Stimulated activated CD8-positive, alpha-beta memory T cell treated with anti-CD3 and anti-CD28 coated beads, Interleukin-4, amount 100 ng/mL, for 4 hours (primary cell): ENCODE measurements at regions not wholly inside any gene's neighbourhood (a gene's known extent, or its start where the extent isn't known, plus 50 kb on each side); places are given as distances from the start of the nearest gene placed in this dataset.

Source experiments
- DNase-seq, 2 donors: peaks; one replicate each; pipeline ENCODE4 v3.0.0-alpha.2; 2020; ENCODE audit warnings: low read depth in 2 of 2, low spot score in 1 of 2

DNA sequence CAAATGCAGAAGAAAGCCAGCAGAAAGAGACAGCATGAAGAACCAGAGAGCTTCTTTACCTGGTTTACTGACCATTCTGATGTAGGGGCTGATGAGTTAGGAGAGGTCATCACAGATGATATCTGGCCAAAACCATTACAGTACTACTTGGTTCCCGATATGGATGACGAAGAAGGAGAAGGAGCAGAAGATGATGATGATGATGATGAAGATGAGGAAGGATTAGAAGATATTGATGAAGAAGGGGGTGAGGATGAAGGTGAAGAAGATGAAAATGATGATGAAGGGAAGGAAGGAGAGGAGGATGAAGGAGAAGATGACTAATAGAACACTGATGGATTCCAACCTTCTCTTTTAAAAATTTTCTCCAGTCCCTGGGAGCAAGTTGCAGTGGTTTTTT, 178.2 kb upstream of the CRY1 start:
- no peak for DNase-seq

DNA sequence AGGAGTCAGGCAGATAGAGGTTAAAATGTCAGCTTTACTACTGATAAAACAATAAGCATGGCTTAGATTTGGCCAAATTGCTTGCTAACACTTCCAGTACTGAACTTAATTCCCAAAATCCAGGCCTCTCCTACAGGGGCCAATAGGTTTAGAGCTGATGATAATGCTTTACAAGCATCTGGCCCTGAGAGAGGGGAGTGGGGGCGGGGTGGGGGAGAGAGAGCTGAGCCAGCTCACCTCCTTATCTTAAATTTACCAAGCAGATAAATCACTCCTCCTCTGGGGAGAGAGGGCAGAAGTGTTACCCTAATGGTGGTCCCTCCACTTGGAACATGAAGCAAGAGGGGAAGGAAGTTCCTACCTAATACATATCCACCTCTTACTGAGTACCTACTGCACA, 182.2 kb upstream of the CRY1 start:
- no peak for DNase-seq

DNA sequence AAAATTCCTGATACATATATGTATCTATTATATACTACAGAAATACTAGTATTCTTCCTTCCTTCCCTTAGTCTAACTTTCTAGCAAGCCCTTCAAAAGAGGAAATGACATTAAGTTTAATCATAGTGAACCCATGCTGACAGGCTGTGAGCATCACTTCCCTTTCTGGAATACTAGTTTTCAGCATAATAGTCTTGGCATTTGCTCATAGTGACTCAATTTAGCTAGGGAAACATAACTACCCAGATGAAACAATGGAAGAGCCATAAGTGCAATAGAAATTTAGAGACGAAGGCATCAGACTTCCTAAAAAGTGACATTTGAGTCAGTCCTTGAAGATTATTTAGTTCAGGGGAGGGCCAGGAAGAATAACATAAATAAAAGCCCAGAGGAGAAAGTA, 184.5 kb upstream of the CRY1 start:
- DNase-seq, result no peak

DNA sequence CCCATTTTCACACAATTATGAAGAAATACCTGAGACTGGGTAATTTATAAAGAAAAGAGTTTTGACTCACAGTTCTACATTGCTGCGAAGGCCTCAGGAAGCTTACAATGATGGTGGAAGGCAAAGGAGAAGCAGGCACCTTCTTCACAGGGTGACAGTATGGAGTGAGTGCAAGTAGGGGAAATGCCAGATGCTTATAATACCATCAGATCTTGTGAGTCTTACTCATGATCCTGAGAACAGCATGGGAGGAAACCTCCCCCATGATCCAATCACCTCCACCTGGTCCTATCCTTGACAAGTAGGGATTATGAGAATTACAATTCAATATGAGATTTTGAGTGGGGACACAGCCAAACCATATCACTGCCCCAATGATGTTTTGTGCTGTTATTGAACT, 189.3 kb upstream of the CRY1 start:
- no peak for DNase-seq

DNA sequence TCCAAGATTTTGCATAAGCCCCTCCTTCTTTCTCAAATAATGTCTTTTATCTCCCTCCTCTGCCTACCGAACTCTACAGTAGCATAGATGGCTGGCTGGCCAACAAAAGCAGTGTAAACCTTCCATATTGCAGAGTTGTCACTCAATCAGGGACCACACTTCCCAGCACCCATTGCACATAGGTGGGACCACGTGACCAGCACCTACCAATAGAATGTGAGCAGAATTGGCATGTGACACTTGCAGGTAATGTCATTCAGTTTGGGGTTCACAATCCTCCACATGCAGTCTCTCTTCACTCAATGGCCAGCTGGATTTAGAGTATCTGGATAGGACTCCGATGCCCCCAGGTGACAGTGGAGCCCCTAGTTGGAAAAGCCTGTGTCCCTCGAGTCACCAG, 190.3 kb upstream of the CRY1 start:
- no peak for DNase-seq

DNA sequence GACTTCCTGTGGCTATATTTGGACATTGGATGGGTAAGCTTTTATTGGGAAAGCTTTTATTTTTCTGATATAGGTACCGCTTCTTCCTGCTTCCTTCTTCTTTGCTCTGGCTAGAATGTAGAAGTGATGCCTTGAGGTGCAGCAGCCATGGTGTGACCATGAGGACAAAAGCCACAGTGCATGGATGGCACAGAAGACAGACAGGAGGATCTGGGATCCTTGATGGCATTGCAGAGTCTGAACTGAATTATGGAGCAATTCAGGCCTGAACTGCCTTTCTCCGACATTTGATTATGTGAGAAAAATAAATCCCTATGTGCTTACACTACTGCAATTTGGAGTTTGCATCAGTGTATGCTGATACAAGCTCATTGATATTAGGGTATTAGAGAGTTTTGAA, 191.3 kb upstream of the CRY1 start:
- DNase-seq, result no peak

DNA sequence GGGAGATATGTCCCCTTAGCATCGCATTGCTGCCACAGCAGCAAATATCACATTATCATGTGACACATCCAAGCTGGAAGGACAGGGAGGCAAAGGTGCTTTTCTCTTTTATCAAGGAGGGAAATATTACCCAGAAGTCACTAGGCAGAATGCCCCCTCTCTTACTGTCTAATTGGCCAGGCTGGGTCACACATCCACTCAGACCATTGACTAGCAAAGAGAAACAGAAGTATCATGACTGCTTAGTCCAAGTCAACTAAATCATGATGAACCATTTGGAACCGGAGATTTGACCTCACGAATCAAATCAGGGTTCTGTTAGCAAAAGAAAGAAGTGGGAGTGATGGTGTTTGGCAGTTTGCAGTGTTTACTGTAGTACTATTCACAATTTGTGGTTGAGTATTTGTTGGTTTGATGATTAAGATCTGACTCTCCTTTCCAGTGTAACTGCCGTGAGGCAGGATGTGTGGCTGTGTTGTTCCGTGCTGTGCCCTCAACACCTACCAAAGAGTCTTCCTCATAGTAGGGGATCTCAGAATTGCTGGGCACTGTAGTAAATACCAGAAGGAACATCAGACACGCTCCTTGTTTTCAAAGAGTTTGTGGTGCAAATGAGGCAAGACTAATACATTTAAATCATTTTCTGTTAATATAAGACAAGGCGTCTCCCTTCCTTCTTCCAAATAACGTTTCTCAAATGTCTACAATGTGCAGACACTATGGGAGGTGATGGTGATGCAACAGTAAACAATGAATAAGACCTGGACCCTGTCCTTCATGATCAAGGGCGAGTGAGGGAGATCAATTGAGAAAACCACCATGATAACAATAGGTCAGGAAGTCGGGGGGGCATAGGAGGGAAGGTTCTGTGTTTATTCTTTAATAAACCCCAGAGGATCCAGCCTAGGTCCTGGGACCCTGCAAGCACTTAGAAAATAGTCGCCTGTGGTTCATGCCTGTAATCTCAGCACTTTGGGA, 194.4 kb upstream of the CRY1 start:
- DNase-seq, result no peak

DNA sequence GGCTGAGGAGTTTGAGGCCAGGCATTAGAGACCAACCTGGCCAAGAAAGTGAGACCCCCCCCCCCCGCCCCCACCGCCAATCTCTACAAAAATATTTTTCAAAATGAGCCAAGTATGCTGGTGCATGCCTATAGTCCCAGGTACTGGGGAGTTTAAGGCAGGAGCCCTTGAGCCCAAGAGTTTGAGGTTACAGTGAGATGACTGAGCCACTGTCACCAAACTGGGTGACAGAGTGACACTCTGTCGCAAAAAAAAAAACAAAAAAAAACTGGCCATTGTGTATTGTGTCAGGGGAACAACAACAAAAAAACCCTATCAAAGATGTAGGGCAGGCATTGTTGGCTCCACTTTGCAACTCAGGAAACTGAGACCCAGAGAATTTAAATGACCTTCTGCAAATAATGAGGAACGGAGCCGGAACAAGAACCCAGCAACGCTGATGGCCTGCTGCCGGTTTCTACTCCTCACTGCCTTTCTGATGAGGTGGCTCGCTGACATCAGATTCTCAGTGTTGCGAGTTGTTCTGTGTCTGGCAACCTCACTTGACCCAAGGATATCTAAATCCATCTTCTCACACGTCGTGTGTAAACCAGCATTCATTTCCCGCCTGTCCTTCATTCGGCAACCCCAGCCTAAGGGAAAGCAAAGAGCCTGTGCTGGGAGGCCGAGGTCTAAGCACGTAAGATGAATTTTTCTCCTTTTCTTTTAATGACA, 195.2 kb upstream of the CRY1 start:
- no peak for DNase-seq

DNA sequence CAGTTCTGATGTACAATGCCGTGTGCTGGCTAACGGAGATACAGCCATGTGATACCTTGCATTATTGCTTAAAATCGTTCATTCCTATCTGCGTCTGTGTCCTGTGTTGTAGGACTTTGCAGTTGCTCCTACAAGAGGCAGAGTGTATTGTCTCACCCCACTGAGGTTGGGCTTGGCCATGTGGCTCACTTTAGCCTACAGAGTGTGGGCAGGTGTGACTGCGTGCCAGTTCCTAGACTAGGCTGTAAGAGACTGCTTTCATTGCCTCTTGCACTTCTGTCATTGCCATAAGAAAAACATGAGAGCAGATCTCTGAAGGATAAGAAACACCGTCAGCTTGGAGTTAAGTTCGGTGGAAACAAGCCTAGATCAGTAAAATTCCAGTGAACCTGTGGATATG, 197.7 kb upstream of the CRY1 start:
- no peak for DNase-seq

DNA sequence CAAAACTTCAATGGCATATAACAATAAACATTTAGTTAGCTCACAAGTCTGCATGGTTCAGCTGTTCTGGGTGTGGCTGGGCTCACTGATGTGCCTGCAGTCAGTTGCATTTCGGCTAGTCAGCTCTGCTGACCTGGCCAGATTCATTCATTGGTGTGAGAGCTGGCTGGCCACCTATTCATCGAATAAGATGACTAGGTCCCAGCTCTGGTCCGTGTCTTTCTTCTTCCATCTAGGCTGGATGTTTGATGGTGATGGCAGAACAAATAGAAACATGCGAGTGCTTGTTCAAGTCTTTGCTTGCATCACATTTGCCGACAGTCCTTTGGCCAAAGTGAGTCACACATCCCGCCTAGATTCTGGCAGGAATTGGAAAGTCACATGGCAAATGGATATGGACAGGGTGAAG, 203.3 kb upstream of the CRY1 start:
- DNase-seq, result no peak

DNA sequence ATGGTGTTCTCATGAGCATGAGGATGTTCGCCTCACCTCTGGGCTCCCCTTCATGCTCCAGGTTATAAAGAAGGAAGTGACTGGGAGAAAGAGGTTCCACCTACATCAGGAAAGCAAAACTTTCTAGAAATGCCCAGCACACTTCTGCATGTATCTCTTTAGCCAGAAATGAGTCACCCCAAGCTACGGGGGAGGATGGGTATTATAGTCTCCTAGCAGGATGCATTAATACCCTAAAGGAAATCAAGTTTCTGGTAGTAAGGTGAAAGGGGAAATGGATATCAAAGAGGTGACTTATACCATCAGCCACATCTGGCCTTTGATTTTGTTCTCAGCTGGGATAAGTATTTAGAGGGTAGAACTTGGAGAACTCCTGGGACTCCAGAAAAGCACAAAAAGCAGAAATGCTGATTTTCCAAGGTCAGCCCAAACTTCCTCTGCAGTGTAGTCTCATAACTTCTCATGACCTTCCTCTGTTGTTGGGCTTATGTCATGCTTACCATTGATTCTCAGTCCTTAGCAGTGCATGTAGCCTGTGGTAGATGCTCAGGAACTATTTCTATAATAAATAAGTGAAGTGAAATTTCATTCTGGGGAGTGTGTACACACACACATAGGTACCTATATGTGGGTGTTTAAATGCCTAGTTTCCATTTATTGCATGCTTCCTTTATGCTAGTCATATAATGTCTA, 209.4 kb upstream of the CRY1 start:
- no peak for DNase-seq

DNA sequence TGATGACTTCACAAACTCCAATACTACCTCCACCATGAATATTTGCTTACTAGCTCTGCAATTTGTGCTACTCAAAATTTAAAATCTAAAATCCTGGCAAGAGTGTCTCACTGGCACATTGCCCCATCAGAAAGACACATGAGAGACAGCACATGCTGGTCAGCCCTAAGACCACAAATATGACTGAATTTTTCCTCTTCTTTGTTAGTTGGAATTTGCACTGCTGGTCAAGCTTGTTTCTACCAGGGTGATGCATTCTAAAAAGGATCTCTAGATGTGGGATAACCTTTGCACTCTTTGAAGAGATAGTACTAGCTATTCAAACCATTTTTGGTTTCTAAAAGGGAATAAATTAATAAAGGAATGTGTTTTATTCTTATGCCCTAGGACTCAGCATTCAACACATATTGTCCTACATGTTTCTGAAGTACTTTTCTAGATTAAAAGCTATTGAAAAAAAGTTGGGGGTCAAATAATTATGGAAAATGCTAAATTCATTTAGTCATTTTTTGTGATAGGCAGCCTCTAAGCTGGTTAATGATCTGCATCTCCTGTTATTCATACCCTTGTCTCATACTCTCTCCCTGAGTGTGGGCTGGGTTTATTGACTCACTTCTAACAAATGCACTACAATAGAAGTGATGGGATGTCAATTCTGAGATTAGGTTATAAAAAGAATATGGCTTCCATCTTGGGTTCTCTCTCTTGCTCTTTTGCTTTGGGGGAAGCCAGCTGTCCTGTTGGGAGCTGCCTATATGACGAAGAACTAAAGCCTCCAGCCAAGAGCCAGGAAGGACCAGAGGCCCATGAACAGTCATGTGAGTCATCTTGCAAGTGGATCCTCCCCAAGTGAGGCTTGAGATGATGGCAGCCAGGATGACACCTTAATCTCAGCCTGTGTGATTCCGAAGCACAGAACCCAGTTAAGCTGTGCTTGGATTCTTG, 211.5 kb upstream of the CRY1 start:
- no peak for DNase-seq

DNA sequence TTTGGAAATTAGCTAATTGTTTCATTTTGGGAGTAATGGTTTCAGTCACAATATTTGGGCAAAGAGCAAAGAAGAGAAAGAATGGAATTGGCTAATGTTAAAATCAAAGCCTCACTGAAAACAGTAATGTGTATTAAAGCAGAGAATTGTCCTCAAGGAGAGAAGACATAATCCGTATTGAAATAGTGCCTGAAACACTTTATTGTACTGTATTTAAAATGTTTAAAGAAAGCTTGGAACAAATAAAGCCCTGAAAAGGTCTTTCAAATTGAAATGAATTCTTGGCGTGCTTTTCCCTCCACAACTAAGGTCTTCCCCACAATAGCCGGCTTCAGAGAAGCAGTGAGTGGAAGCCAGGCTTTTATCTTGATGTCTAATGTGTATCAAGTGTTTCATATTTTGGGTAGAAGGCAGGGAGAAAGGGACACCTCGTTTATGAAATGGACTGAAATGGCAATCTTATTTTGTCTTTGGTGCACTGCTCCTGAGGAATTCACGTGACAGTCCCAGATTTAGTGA, 212.9 kb upstream of the CRY1 start:
- DNase-seq, result no peak

DNA sequence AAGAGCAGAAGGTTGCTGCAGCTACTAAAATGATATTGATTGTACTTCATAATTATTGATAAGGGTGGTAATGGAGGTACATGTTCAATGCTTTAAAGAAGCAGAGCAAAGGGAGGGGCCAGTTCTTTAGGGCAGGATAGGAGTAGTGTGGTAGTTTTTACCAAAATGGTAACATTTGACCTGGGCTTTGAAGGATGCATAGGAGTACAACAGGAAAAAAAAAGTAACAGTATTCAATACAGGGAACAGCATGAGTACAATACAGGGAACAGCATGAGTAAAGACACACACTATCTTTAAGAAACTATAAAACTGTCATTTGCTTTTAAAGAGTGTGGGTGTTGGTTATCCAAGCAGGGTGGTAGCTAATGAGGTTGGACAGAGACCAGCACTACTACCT, 215.0 kb upstream of the CRY1 start:
- DNase-seq, result no peak

DNA sequence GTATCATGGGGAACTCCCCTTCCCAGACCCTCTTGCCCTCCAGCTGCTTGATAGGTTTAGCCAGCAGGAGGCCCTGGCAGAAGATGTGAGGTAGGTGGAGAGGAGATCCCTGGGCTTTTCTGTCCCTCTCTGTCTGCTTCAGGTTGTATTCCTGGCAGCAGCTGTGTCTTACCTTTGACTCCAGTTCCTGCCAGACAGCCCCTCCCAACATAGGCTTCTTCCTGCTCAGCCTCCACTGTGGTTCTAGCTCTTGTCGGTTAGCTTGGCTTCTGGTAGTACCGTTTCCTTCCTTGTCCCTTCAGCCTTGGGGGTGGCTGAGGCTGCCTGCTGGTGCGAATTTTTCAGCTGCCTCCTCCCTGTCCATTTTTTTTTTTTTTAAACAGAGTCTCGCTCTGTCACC, 215.7 kb upstream of the CRY1 start:
- DNase-seq, result no peak

DNA sequence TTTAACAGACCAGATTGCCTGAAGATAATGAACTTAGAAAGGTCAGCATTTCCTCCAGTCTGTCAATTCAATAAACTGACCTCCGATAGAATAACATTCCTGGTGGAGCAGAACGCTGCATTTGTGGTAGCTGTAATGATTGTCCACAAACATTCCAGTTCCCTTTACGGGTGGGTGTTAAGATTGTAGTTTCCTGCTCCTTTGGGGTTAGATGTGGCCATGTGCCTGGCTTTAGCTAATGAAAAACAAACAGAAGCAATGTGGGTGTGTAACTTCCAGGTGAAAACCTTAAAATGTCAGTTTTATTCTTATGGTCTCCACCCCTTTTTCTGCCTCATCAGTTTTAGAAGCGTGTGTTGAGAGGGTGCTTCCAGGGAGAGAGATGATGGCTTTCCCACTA, 217.3 kb upstream of the CRY1 start:
- no peak for DNase-seq

DNA sequence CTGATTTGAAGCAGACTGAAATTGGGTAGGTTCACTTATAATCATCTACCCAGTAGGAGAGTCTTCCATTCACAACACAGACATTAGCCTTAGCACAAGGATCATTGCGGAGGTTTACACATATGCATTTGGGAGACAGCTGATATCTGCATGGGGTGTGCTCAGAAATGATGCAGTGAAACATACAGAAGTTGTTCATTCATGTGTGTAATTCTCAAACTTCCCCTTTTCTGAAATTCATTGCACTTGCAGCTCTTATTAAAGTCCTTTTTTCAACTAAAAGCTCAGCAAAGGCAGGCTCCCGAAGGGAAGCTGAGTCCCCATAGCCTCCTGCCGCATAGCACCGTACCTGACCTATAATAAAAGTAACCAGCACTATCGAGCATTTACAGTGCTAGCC, 218.3 kb upstream of the CRY1 start:
- DNase-seq, result no peak

DNA sequence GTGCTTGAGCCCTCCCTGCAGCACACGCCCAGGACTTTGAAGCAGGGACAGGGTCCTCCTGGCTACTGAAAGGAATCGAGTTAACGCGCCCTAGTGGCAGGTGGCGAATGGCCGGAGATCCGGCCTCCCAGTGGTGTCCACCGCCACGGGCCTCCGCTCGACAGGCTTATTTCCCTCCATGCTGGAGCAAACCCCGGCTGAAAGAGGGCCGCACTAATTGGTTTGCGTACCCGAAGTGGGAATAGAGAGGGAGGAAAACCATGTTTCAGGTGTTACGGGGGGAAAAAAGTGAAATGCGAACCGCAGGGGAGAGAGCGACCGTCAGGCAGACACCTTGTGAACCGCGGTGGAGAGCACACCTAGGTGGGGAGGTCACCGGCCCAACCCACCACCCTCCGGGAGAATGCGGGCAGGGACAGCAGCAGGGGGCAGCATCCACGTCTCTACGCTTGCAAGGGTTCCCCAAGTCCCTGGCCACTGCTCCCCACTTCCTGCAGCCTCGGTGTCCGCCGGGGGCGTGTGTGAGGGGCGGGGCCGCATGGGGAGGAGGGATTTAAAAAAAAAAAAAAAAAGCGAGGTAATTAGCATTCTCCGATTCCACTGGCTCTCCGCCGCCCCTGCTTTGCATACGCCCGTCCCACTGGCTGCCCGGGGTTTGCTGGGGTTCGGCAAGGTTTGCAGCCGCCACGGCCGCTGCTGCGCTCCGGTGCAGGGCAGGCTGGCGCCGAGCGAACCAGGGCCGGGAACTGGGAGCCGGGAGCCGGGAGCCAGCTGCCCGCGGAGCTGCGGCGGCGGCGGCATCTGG, 224.6 kb upstream of the CRY1 start:
- DNase-seq, result peak; percentile 40 to 68

DNA sequence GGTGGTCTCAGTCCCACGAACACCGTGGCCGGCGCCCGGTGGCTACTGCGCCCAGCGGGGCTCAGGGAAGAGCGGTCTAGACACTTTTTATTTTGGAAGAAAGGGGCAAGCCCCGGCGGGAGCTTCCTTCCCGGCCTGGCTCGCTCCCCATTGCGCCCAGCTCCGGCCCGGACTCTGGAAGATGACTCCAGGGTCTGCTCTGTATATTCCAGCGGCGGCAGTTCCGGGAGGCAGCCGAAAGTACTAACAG, 225.1 kb upstream of the CRY1 start:
- DNase-seq, result no peak
